NCI-H1694 (cell line): ENCODE measurements at regions not wholly inside any gene's neighbourhood (a gene's known extent, or its start where the extent isn't known, plus 50 kb on each side); places are given as distances from the start of the nearest gene placed in this dataset.
A peak's percentile ranks its signal among the peaks of the same experiment; 100 is the strongest.
"Not testable (repeated sequence)": the region's sequence is repeated elsewhere in the genome, so short reads cannot be mapped to it uniquely, and the experiment has no call there.

Experiments used
- DNase-seq: peaks from one replicate; lab custom pipeline; 2025; lab: John Stamatoyannopoulos, UW

DNA sequence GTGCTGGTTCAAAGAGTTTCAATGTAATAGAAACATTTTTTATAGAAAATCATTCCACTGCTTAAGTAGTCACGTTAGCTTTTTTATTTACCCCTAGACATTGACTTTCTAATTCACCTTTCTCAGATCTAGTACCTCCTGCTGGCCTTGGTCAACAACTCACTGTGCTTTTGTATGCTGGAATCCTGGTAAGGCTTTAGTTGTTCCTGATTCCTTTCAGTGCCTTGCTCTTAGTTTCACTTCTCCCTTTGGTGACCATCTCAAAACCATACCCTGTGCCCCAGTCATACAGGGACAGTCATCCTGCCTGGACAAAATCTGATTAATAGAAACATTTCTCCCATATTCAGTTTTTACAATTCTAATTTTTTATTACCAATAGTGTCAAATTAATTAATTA, 130.2 kb downstream of the GPR37 start:
- no peak for DNase-seq

DNA sequence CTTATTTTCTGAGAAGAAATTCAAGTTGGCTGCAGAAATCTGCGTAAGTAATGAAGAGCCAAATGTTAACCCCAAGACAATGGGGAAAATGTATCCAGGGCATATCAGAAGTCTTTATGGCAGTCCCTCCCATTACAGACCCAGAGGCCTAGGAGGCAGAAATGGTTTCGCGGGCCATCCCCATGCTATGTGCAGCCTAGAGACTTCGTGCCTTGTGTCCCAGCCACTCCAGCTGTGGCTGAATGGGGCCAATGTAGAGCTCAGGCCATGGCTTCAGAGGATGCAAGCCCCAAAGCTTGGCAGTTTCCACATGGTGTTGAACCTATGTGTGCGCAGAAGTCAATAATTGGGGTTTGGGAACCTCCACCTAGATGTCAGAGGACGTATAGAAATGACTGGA, 131.9 kb downstream of the GPR37 start:
- DNase-seq = no peak

DNA sequence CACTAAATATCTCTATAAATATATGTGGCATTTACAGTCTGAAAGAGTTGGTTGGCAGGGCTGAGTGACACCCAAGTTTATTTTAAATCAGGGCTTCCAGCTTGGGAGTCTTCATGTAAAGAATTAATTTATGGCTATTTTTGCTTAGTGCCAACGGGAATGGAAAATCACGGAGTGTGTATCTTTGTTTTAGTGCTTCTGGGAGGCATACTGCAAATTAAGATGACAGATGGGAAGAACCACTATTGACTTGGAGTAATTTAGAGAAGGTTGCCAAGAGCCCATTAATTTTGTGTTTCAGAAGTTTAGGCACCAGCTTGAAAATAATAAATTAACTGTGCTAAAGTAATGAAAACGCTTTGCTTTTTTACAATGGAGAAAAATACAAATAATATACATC, 135.2 kb downstream of the GPR37 start:
- DNase-seq = peak; percentile 49

DNA sequence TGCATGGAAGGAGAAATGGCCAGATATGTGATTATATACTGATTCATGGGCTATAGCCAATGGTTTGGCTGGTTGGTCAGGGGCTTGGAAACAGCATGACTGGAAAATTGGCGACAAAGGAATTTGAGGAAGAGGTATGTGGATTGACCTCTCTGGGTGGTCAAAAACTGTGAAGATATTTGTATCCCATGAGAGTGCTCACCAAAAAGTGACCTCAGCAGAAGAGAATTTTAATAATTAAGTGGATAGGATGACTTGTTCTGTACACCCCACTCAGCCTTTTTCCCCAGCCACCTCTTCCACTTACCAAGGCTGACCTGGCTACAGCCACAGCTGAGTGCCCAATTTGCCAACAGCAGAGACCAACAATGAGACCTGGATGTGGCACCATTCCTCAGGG, 146.7 kb downstream of the GPR37 start:
- DNase-seq = no peak

DNA sequence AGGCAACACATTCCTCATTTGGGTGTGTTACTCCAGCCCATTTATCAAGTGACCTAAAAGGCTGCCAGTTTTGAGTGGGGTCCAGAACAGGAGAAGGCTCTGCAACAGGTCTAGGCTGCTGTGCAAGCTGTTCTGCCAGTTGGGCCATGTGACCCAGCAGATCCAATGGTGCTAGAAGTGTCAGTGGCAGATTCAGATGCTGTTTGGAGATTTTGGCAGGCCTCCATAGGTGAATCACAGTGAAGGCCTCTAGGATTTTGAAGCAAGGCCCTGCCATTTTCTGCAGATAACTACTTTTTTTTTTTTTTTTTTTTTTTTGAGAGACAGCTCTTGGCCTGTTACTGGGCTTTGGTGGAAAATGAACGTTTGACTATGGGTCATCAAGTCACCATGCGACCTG, 147.5 kb downstream of the GPR37 start:
- DNase-seq = not testable (repeated sequence)

DNA sequence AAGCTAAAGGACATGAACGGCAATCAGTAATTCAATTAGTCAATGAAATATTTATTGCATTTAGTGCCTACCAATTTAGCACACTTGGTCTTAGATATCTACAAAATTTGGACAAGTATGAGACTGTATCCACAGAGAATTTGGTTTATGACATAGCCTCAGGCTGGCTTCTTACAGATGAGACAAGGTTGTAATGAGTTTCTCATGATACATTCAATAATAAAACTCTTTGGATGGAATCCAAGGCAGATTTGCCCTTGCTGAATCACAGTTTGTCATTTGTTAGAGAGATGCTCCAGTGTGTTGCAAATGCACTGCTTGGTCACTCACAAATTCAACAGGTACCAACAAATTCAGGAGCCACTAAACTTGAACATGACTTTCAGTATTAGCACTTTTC, 162.5 kb downstream of the GPR37 start:
- no peak for DNase-seq

DNA sequence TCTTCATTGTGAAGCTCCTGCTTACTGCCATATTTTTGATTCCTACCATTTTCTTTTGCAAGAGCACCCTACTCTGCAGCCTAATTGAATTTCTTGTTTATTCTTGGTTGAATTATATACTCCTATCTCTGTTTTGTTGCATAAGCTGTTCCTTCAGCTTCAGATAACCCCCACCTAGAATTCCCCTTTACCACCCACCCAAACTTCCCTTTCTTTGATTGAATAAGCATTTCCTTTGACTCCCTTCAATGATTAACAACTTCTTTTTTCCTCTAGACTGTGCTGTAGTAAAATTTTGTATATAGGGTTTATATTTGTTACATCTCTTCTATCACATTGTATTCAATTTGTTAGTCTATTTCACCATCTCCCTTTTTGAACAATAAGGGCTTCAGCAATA, 168.1 kb downstream of the GPR37 start:
- no peak for DNase-seq

DNA sequence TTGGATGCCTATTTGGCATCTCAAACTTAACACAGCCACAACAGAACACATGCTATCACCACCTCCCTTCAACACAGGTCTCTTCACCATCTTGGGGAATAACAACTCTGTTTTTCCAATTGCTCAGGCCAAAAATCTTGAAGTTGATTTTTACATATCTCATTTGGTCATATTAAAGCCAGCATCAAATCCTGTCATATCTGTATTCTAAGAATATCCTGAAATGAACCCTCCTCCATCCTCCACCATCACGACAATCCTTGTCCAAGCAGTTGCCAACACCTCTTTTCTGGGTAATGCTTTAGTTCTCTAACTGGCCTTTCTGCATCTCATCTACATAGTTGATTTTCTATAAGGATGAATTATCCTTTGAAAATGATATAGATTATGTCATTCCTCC, 168.7 kb downstream of the GPR37 start:
- DNase-seq = no peak

DNA sequence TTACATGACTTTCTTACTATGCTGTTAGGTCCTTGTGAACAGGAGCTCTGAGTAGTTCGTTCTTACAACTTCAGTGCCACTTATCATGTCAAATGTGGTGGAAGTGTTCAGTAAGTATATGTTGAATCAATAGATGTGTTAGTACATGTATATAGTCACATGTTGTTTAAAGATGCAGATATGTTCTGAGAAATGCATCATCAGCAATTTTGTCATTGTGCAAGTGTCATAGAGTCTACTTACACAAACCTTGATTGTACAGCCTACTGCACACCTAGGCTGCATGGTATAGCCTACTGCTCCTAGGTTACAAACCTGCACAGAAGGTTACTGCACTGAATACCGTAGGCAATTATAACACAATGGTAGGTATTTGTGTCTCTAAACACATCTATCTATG, 174.8 kb downstream of the GPR37 start:
- no peak for DNase-seq

DNA sequence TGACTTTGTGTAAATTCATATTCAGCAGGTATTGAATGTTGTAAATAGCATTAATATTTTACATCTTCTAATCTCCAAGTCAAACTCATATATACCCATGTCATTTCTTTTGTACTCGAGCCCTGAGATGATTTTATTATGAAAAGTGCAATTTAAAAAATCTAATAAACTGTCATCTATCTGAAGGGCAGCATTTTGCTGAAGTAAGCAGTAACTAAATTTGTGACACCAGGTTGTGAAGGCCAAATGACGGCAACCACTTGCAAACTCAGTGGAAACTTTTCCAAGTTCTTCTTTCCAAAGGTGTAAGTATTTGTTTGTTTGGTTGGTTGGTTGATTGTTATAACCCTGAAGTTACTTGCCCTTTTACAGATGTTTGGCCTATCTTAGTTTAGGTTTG, 188.3 kb downstream of the GPR37 start:
- no peak for DNase-seq

DNA sequence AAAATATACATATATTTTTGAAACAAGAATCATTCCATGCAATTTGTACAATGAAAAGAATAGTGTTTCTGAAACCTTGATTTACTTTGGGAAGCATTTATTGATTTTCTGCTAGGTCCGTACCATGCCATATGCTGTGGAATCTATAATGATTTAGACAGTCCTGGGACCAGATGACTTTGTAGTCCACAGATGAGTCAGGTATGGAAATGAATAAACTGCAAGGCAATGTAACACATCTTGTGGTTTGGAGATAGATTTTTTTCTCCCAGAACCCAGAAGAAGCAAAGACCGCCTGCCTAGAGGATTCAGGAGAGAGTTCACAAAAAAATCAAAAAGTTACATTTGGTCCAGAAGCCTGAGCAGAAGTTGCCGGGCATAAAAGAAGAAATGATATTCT, 190.4 kb downstream of the GPR37 start:
- no peak for DNase-seq

DNA sequence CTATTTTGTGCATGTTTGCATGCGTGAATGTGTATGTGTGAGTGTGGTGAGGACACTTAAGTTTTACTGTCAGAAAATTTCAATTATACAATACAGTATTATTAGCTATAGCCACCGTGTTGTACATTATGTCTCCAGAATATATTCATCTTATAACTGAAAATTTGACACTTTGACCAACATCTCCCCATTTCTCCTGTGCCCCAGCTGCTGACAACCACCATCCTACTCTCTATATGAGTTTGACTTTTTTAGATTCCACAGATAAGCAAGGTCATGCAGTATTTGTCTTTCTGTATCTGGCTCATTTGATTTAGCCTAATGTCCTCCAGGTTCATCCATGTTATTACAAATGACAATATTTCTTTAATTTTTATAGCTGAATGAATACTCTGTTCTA, 195.0 kb downstream of the GPR37 start:
- DNase-seq = no peak

DNA sequence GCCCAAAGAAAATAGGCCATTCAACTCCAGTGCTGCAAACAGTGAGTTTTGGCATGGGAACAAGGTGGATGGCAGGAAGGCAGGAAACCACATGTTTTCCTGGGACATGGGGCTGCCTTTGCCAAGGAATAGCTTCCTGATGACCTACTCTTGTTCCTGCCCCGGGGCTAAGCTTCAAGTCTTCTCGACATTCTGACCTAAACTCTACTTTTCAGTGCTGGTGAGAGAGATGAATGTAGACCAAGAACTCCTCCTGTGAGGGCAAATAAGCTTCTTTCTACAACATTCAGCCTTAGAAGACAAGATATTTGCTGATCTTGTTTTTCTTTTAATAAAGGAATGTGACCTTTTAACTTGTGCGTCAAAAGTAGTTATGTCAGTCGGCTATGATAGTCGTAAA, 199.0 kb downstream of the GPR37 start:
- no peak for DNase-seq

DNA sequence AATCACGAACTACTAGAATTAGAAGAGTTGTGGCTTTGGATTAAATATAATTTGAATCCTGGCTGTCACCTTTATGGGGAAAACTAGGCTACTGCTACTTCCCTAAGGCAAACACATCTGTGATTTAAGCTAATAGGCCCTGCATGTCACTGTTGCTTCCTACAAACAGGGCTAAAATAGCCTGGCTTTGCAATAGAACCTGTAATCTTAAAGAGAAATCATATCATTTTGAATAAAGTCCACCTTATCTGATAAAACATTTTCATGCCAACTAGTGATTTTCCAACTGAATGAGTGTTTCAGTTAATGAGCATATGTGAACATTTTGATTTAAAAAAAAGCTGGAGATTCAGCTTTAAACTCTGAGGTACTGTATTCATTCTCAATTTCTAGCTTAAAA, 208.0 kb downstream of the GPR37 start:
- no peak for DNase-seq

DNA sequence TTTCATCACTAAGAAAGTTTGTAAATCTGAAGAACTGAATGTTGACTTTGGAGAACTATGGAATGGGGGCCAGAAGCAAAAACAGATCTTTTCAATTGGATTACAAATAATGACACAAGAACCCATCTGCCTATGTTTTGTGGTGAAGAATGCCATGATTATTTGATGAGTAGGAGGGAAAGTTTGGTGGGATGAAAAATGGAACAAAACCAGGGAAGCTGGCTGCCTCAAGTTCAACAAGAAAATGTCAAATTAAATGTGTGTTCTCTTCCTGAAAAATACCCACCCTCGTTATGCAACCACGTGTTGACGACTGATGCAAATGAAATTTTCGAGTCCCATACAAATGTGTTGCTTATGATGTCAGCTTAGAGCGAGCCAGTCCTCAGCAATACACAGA, 208.5 kb downstream of the GPR37 start:
- DNase-seq = no peak

DNA sequence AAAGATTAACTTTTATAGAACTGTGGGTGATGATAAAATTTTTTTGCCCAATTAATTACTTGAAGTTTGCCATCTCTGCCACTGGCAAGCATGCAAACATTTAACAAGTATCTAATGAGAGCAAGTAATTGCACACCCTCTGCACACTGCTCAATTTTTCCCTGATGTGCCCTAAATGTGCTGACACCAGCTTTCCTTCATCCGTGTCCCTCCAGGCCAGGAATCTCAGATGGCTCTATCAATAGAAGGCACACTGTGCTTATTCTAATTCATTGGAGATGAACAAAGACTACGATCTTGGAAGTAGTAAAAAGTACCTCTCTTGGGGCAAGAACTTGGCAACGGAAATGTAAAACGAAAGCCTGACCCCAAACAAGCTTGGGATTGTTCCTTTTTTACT, 212.1 kb downstream of the GPR37 start:
- no peak for DNase-seq

DNA sequence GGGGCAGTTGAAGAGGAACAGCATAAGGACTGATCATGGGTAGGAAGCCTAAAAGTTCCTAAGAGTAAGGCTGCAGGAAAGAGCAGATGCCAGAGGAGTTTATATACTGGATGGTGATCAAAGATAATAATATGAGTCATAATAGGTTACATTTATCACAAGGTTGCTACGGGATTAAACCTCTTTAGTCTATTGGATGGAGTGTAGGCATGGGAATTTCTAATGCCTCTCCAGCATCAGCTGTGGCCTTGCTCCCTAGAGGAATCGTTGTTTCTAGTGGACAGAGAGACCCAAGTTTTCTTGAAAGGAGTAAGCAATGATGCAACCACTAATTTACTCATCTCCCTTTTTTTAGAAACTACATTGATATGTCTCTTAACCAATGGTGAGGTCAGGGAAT, 213.4 kb downstream of the GPR37 start:
- no peak for DNase-seq

DNA sequence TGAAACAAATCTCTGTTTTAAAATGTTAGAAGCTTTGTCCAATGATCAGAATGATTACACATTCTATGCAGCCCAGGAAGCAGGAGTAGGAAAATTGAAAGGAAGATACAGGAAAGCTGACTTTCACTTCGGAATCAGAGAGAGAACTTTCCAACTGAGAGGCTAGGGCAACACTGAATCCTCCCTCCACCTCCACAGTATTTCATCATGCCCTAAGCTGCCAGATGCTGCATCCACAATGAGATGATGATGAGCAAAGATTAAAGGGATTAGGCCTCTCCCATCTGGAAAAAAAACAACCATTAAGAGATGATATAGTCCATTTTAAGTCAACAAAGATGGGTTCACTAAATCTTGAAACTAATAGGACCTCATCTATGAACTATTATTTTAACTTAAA, 215.6 kb downstream of the GPR37 start:
- peak; percentile 18 for DNase-seq

DNA sequence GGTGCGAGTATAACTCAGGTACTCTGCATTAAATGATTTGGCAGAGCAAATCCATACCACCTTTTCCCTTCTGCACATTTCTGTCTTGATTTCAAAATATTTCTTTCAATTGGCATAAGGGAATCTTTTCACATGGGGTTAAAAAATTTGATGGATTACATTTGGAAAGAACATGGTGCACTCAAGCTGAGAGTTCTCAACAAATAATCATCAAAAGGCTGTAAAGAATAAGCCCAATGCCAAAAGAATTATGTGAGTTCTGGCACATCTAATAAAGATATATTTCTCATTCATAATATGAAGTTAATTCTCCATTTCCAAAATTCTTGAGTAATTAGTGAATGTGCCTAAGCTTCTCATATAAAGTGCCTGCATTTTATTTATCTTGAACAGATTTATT, 223.1 kb downstream of the GPR37 start:
- DNase-seq = no peak

DNA sequence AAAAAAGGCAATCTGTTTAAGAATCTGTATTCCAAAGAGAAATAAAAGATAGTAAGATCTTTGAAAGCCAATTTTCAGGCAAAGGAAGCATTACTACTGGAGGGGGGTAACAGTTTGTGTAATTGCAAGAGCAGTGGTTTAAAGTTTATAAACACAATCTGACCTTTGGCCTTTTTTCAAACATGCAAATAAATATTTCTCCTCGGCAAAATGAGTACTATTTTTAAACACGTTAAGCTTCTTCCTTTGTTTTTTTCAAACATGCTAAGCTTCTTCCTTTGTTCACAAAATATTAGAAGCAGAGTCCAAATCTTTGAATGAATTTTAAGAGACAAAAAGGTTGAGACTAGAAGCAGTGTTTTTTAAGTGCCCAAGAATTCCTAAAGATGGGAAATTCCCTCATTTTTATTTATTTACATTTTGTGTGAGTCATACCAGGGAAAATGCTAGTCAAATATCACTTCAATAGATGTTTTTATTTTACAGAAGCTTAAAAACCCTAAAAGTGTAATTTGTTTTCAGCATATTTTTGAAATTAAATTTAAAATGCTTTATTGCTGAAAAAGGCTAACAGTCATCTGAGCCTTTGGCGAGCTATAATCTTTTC, 229.3 kb downstream of the GPR37 start:
- DNase-seq = no peak

DNA sequence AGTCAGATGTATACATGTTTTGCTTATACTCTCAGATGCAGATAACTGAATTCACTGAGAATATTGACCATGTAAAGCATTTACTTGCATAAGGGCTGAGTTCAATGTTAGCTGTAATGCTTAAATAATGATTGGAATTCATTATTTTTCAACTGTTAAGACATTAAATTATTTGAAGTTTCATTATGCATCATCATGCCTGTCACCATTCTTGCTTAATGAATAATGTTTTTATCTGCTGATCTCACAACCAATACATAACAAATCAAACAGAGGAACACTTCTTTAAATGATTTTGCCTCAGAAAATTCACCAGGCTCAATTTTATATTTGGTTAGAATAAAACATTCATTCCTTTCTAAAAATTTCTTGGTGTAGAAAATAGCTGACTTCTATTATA, 233.4 kb downstream of the GPR37 start:
- no peak for DNase-seq

DNA sequence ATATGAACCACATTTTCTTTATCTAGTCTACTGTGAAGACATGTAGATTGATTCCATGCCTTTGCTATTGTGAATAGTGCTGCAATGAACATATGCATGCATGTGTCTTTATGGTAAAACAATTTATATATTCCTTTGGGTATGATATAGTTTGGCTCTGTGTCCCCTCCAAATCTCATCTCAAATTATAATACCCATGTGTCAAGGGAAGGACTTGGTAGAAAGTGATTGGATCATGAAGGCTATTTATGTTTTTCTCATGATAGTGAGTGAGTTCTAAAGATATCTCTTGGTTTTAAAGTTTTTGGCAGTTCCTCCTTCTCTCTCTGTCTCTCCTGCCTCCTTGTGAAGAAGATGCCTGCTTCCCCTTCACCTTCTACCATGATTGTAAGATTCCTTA, 248.7 kb downstream of the GPR37 start:
- DNase-seq = no peak

DNA sequence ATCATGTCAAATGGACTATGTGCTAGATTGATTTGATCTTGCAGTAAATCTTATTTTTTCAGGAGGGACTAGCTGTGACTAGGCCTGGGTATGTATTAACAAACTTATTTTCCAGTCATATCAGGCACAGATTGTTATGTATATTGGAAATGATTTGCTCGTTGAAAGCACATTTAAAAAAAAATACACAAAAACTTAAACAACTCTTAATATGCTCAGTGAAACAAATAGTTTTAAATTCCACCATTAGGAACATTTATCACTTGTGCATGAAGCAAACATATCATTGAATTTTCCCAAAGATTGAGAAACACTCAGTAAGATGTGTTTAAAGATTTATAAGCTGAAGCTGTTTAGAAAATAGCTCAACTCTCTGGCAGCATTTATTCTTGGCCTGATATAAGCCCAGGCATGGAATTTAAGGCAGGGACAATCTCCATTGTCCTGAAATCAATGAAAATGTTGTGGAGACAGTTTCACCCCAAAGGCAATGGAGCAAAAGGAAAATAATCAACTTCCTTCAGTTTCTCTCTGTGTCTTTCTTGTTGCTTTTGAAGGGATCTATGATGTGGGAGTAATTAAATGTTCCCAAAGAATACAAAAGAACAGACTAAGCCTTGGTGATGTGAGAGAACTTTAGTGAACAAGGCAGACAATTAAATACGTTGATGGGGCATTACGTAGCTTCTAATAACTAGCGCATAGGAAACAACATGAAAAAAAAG, 250.3 kb downstream of the GPR37 start:
- no peak for DNase-seq

DNA sequence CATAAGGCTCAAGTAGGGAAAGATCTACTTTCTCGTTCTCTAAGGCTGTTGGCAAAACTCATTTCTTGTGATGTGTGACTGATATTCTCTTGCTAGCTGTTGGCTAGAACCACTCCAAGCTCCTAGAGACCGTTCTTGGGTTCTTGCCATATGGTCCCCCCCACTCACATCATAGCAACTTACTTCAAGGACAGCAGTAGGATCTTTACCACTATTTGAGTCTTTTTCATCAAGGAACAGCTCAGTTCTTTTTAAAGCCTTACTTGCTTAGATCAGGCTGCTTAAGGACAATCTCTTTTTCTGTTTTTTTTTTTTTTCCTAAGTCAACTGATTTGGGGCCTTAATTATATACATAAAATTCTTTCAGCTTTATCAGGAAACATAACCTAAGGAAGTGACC, 251.1 kb downstream of the GPR37 start:
- DNase-seq = no peak
